Dedifferentiated amniotic fluid mesenchymal stem cell (primary cell): ENCODE measurements at regions not wholly inside any gene's neighbourhood (a gene's known extent, or its start where the extent isn't known, plus 50 kb on each side); places are given as distances from the start of the nearest gene placed in this dataset.

Experiments
- DNase-seq: peaks from one replicate; pipeline ENCODE4 v3.0.0-alpha.2; 2016; ENCODE audit errors: extremely low spot score

GRCh38 chr12:124369055-124369826, 74.3 kb downstream of the RFLNA start:
- DNase-seq: no peak

GRCh38 chr12:124368421-124369032, 73.6 kb downstream of the RFLNA start:
- no peak for DNase-seq

- no peak for DNase-seq
These were observed 71.0 kb downstream of the RFLNA start for GRCh38 chr12:124365726-124366430.
